Vagina (tissue), 2 donors: ENCODE measurements at regions not wholly inside any gene's neighbourhood (a gene's known extent, or its start where the extent isn't known, plus 50 kb on each side); places are given as distances from the start of the nearest gene placed in this dataset.

ENCODE experiments used
- DNase-seq, 2 donors: peaks; one replicate each; pipeline ENCODE4 v3.0.0-alpha.2; 2017; ENCODE audit errors: extremely low spot score in 2 of 2
- H3K27ac ChIP-seq: fragments of 200-600 bp; sonication (generic); one replicate; pipeline ENCODE4 v1.5.1; 2019
- H3K27me3 ChIP-seq: fragments of 200-600 bp; sonication (generic); one replicate; pipeline ENCODE4 v1.5.1; 2019
- H3K36me3 ChIP-seq, 2 donors: fragments of 200-600 bp; sonication (generic); one replicate each; pipeline ENCODE4 v1.5.1; 2017 to 2019
- H3K4me1 ChIP-seq: fragments of 200-600 bp; sonication (generic); one replicate; pipeline ENCODE4 v1.5.1; 2019
- H3K4me3 ChIP-seq, 2 donors: fragments of 200-600 bp; sonication (generic); 1 replicate in 1 of 2; 2 replicates in 1 of 2; pipeline ENCODE4 v1.5.1; 2016 to 2019
- H3K9me3 ChIP-seq: fragments of 200-600 bp; sonication (generic); one replicate; pipeline ENCODE4 v1.5.1; 2019
- CTCF ChIP-seq, 3 experiments: fragments of 450-650 bp in 2 of 3; fragments of 200-600 bp in 1 of 3; sonication (generic) in 1 of 3; IDR thresholded peaks; one replicate each; pipeline ENCODE4 v1.5.1; 2017 to 2019; ENCODE audit warnings: antibody characterized with exemption in 3 of 3, mild to moderate bottlenecking in 2 of 3, moderate library complexity in 2 of 3
- POLR2A ChIP-seq, 2 donors: fragments of 450-650 bp; IDR thresholded peaks; one replicate each; pipeline ENCODE4 v1.6.1; 2017; ENCODE audit warnings: antibody characterized with exemption in 2 of 2, mild to moderate bottlenecking in 2 of 2, moderate library complexity in 2 of 2
- POLR2AphosphoS5 ChIP-seq, 2 donors: sonication (generic); formaldehyde crosslinking; IDR thresholded peaks; one replicate each; pipeline ENCODE4 v1.9.0; 2017; ENCODE audit warnings: antibody characterized with exemption in 2 of 2, mild to moderate bottlenecking in 2 of 2, low read depth in 1 of 2; ENCODE audit not compliant: insufficient read depth in 1 of 2
- intact Hi-C: fragments of 100-400 bp; cut with DNase I; formaldehyde crosslinking; loops from one replicate; pipeline ENCODE4 v1.15.1; 2023

- Histone ChIP-seq H3K27me3 (no peaks in the 10 kb centered on the region), H3K36me3 (no peaks in the 10 kb centered on the region), H3K4me3 (no peak overlapping the region), H3K4me1 (no peaks in the 10 kb centered on the region), H3K27ac (no peak overlapping the region), H3K9me3 (no peaks in the 10 kb centered on the region)
- no peak for TF ChIP-seq POLR2A (IDR thresholded peaks at IDR 0.05)
- no peak for TF ChIP-seq POLR2AphosphoS5 (IDR thresholded peaks at IDR 0.05; ENCODE audit: insufficient read depth in 1 of 2, low read depth in 1 of 2)
- no peak for TF ChIP-seq CTCF (IDR thresholded peaks at IDR 0.05)
- intact Hi-C loops = no loop called here
- DNase-seq = no peak
These were observed 401.0 kb downstream of the IRS1 start for GRCh38 chr2:226398580-226398979.

GRCh38 chr2:226396541-226396940 is 403.1 kb downstream of the IRS1 start:
- Histone ChIP-seq H3K27me3 (no peaks in the 10 kb centered on the region), H3K9me3 (no peaks in the 10 kb centered on the region), H3K4me1 (no peaks in the 10 kb centered on the region), H3K27ac (no peak overlapping the region), H3K36me3 (no peaks in the 10 kb centered on the region), H3K4me3 (no peak overlapping the region)
- intact Hi-C loops = no loop called here
- TF ChIP-seq POLR2A (IDR thresholded peaks at IDR 0.05) = no peak
- TF ChIP-seq CTCF (IDR thresholded peaks at IDR 0.05) = no peak
- no peak for TF ChIP-seq POLR2AphosphoS5 (IDR thresholded peaks at IDR 0.05; ENCODE audit: insufficient read depth in 1 of 2, low read depth in 1 of 2)
- DNase-seq = no peak

DNA sequence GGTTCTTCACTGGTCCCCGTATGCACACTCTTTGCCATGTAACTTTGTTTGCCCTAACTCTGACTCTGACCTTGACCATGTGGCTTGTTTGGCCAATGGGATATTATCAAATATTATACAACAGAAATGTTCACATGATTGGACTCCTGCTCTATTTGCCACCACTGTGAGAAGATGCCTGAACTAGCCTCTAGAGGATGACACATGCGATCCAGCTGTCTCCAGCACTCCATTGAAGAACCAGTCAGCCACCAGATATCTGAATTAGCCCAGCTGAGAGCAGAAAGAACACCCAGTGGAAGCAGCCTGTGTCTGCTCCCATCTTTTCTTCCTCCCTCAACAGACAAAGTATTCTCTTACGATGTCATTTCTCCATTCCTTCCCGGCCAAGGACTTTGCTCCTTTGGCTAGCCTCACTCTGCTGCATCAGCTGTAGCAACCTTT is 412.1 kb downstream of the IRS1 start:
- intact Hi-C loops = no loop called here
- Histone ChIP-seq H3K4me1 (no peaks in the 10 kb centered on the region), H3K36me3 (no peaks in the 10 kb centered on the region), H3K27me3 (no peaks in the 10 kb centered on the region), H3K27ac (no peak overlapping the region), H3K4me3 (no peak overlapping the region), H3K9me3 (no peaks in the 10 kb centered on the region)
- TF ChIP-seq CTCF (IDR thresholded peaks at IDR 0.05) (no peak), POLR2A (IDR thresholded peaks at IDR 0.05) (no peak), POLR2AphosphoS5 (IDR thresholded peaks at IDR 0.05; ENCODE audit: insufficient read depth in 1 of 2, low read depth in 1 of 2) (no peak)
- DNase-seq = no peak

DNA sequence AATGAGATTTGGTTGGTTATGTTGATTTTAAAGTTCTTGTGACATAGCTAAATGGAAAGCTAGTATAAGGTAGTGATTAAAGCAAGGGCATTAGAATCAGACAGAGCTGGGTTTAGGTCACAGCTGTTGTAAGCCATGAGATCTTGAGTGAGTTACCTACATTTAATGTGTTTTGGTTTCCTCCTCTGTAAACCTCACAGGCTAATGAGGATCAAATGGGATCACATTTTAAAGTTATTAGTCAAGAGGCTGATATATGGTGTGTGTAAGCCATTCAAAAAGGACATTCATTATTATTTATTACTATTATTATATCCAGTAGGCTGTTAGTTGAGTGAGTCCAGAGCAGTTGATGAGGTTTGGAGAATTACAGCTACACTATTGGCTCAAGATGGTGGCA is 416.2 kb downstream of the IRS1 start:
- no peaks in the 10 kb centered on the region for H3K27me3 ChIP-seq
- no peaks in the 10 kb centered on the region for H3K36me3 ChIP-seq
- no peak overlapping the region for H3K27ac ChIP-seq
- H3K4me1 ChIP-seq = no peaks in the 10 kb centered on the region
- no peaks in the 10 kb centered on the region for H3K9me3 ChIP-seq
- intact Hi-C loops = no loop called here
- H3K4me3 ChIP-seq = no peak overlapping the region
- no peak for DNase-seq
- TF ChIP-seq POLR2AphosphoS5 (IDR thresholded peaks at IDR 0.05; ENCODE audit: insufficient read depth in 1 of 2, low read depth in 1 of 2) (no peak), CTCF (IDR thresholded peaks at IDR 0.05) (no peak), POLR2A (IDR thresholded peaks at IDR 0.05) (no peak)

DNA sequence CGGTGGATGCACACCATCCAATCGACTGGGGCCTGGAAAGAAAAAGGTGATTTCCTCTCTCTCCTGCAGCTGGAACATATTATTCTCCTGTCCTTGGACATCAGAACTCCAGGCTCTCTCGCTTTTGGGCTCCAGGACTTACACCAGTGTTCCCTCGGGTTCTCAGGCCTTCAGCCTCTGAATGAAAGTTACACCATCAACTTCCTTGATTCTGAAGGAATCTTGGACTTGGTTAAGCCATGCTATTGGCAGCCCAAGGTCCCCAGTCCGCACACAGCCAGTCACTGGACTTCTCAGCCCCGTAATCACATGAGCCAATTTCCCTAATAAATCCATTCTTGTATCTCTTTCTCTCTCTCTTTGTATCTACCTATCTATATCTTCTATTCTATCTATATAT is 418.9 kb downstream of the IRS1 start:
- Histone ChIP-seq H3K36me3 (no peaks in the 10 kb centered on the region), H3K4me3 (no peak overlapping the region), H3K9me3 (no peaks in the 10 kb centered on the region), H3K27ac (no peak overlapping the region), H3K4me1 (no peaks in the 10 kb centered on the region), H3K27me3 (no peaks in the 10 kb centered on the region)
- intact Hi-C loops = no loop called here
- no peak for TF ChIP-seq POLR2AphosphoS5 (IDR thresholded peaks at IDR 0.05; ENCODE audit: insufficient read depth in 1 of 2, low read depth in 1 of 2)
- DNase-seq = no peak
